HG03045 (cell line): ENCODE measurements at regions not wholly inside any gene's neighbourhood (a gene's known extent, or its start where the extent isn't known, plus 50 kb on each side); places are given as distances from the start of the nearest gene placed in this dataset.

ENCODE experiments used
- ATAC-seq: cut with Tn5 transposase; IDR thresholded peaks from one replicate; pipeline ENCODE4 v1.9.1; 2021; ENCODE audit warnings: mild to moderate bottlenecking, moderate library complexity; ENCODE audit not compliant: unreplicated experiment

- no peak for ATAC-seq
These were observed 111.1 kb downstream of the DLL1 start for GRCh38 chr6:170179616-170180324.

- no peak for ATAC-seq
These were observed 112.1 kb downstream of the DLL1 start for GRCh38 chr6:170178561-170179477.

GRCh38 chr6:170177772-170178560 lies 112.9 kb downstream of the DLL1 start:
- ATAC-seq, result no peak

- ATAC-seq, result no peak
These were observed 113.7 kb downstream of the DLL1 start for GRCh38 chr6:170176898-170177771.

GRCh38 chr6:170176136-170176897 lies 114.6 kb downstream of the DLL1 start:
- ATAC-seq, result no peak

- no peak for ATAC-seq
These were observed 115.2 kb downstream of the DLL1 start for GRCh38 chr6:170175644-170176135.

- no peak for ATAC-seq
These were observed 115.9 kb downstream of the DLL1 start for GRCh38 chr6:170174771-170175643.

GRCh38 chr6:170174124-170174770 lies 116.6 kb downstream of the DLL1 start:
- ATAC-seq, result no peak

- ATAC-seq, result no peak
These were observed 117.5 kb downstream of the DLL1 start for GRCh38 chr6:170173335-170173881.

- no peak for ATAC-seq
These were observed 118.0 kb downstream of the DLL1 start for GRCh38 chr6:170172825-170173256.

GRCh38 chr6:170172392-170172791 lies 118.5 kb downstream of the DLL1 start:
- no peak for ATAC-seq

GRCh38 chr6:170167657-170168159 lies 123.2 kb downstream of the DLL1 start:
- no peak for ATAC-seq

GRCh38 chr6:170166511-170167122 lies 124.3 kb downstream of the DLL1 start:
- ATAC-seq, result no peak

- ATAC-seq, result no peak
These were observed 125.3 kb downstream of the DLL1 start for GRCh38 chr6:170165471-170166117.

GRCh38 chr6:170165085-170165470 lies 125.8 kb downstream of the DLL1 start:
- no peak for ATAC-seq

GRCh38 chr6:170164271-170164900 lies 126.5 kb downstream of the DLL1 start:
- no peak for ATAC-seq
